Right renal cortex interstitium (tissue), 3 donors: ENCODE measurements at regions not wholly inside any gene's neighbourhood (a gene's known extent, or its start where the extent isn't known, plus 50 kb on each side); places are given as distances from the start of the nearest gene placed in this dataset.

Source experiments
- DNase-seq, 3 donors: peaks; one replicate each; pipeline ENCODE4 v3.0.0-alpha.2; 2013; ENCODE audit warnings: low read depth in 3 of 3, low spot score in 2 of 3

DNA sequence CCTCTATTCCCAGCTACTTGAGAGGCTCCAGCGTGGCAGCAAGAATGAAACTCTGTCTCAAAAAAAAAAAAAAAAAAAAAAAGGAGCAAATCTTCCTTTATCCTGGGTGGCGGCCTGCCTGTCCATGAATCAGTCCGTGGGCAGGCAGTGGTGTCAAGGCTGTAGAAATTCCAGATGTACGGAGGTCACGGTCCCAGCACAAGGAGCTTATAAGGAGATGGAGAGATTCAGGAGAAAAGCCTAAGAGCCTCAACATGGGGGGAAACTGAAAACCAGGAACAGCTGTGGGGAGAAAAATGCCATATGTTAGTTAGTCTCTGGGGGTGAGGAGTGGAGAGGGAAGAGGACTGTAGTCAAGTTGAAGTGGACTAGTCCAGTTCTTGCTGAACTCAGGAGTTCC lies 130.5 kb upstream of the CRY1 start:
- no peak for DNase-seq

DNA sequence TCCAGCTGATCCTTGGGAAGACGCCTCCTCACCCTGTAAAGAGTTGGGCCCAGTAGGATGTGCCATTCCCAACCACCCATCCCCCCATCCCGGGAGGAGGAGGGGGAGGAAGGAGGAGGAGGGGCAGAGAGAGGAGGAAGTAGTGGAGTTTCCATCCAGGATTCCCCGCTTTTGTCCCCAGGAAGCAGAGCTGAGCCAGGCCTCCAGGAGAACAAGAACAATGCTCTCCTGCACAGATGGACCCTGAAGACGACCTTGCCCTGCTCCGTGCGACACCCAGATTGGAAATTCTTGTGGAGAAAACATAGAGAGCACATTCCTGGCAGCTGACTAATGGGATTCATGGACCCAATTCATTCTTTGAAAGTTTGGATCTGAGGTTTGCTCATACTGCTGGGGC lies 132.3 kb upstream of the CRY1 start:
- no peak for DNase-seq

DNA sequence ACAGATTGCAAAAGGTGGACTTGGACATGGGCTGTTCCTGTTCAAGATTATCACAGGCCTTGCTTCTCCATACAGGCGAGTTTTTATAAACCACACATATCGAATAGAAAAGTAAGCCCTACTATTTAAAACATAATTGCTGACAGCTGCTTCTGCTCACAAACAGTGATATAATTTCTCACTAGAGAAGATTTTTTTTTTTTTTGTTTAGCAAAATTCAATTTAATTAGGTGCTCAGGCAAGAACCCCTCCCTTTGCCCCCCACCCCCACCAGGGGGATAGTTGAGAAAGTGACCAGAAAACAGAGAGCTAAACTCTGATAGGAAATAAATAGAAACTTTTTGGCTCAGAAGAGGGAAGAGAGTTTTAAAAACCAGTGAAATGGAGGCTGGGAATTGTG lies 132.8 kb upstream of the CRY1 start:
- no peak for DNase-seq

DNA sequence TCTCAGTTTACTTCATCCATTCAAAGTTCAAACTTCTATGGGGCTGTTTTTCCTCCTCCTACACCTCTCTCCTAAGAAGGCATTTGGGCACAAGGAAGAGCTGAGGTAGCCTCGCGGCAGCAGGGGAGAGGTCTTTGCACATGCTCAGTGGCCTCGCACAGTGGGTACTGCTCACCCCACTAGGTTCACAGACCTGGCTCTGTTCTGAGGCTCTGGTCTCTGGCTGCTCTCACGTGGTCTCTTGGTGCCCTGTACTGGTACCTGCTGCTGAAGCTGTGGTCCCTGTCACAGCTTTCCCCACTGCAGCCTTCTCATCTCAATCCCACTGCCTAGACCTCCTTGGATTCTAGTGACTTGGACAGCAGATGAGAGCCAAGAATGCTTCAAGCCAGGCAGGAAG lies 134.7 kb upstream of the CRY1 start:
- DNase-seq = no peak

DNA sequence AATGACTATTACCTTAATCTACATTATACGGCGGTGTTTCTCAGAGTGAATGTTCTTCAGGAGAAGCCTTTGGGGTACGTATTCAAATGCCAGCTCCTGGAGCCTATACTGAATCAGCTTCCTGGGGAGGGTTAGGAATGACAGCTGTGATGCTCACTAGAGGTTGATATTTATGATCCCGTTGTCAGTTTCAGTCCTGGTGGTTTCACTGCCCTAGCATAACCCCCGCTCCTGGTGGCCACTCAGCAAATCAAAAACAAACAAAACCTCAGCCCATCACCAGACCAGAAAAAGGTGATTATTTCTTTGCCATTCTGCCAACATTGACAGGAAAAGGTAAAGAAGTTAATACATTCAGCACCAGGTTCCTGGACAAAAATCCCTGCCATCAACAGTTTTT lies 136.5 kb upstream of the CRY1 start:
- DNase-seq = no peak

DNA sequence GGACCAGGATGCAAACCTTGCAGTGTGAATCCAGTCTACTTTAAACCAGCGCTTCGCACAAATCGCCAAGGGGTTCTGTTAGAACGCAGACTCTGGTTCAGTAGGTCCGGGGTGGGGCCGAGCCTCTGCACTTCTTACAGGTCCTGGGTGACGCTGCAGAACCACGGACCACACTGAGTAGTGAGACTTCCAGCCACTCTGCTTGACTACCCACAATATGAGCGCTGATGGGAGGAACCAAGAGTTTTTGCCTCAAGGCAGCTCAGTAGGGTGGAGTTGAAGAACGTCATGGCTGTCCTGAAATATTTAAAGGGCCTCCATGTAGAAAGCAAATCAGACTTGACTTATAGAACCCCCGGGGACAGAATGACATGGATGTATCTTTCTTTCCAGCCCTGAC lies 138.0 kb upstream of the CRY1 start:
- DNase-seq = no peak

DNA sequence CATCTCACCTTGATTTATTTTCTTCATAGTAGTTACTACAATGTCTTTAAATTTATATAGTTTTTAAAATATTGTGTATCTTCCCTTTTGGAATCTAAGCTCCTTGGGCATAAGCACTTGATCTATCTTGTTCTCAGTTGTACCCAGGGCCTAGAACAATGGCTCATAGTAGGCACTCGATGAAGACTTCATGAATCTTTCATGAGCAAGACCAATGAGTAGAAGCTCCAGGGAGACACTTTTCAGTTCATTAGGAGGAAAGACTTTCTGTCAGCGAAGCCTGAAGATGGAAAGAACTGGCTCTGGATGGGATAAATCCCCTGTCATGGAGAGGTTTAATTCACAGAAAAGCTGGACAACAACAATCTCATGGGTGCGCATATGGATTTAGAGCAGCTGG lies 140.2 kb upstream of the CRY1 start:
- no peak for DNase-seq

DNA sequence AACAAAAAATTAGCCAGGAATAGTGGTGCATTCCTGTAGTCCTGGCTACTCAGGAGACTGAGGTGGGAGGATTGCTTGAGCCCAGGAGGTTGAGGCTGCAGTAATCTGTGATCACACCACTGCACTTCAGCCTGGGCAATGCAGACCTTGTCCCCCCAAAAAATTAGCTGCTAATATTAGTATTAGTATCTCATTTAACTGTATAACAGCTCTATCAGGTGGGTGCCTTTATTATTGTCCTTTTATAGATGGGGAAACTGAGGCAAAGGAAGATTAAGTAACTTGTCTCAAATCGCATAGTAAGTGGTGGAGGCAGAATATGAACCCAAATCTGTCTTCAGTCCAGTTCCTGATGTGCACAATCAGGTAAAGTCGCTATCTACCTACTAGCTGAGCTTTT lies 142.3 kb upstream of the CRY1 start:
- DNase-seq = no peak

DNA sequence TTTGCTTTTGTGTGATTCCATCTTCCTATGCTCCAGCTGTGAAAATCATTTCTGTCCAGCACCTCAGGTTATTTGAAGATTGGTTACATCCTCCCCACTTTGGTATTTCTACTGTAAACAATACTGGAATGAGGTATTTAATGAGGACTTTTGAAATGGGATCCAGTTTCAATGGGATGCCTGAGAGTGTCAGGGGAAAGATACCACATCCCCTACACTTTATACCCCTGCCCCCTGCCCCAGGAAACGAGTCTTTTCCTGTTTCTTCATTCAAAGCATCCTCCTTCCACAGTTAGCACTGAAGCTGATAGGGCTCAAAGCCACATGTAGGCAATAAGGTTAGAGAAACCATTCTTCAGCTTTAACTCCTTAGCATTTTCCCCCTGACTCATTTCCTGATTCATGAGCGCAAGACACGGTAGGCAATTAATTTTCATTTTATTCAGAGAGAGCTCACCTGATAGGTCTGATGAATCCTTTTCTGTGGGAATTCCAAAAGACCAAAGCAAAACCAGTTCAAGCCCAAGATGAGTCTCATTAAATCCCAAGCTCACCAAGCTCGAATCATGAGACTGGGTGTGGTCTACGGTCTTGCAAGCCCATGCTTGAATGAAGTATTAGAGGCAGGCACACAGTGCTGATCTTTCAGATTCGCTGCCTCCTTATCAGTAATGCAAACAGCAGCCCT lies 143.6 kb upstream of the CRY1 start:
- peak in 2 of 3 donors; percentile 15 to 23 for DNase-seq

DNA sequence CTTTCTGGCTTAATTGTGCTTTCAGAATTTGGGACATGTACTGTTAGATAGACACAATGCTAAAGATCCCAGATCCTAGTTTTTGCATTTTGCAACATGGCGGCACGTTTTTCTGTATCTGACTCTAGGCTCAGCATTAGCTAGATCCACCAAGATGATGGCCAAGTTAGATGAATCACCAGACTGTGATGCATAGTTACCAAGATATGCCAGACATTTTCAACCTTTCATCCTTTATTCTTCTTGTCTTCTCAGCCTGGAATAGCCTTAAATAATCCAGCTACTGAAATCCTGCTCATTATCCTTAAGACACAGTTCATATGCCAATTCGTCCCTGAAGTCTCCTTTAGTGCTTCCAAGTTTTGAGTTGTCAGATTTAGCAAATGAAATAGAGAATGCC lies 144.9 kb upstream of the CRY1 start:
- no peak for DNase-seq

DNA sequence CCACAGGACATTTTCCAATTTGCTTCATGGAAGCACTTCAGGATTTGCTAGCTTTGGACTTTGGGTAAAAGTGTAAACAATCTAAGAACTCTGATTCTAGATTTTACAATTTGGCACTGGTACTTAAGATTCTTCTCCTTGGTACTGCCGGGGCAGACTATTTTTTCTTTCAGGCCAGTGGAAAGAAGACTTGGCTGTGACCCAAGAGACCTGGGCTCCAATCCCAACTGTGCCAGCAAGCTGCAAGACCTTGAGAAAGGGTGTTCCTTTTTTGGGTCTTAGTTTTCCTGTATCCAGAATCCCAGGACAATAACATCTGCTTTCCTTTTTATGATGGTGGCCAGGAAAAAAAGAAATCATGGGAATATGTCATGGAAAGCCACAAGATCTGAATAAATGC lies 148.1 kb upstream of the CRY1 start:
- no peak for DNase-seq

DNA sequence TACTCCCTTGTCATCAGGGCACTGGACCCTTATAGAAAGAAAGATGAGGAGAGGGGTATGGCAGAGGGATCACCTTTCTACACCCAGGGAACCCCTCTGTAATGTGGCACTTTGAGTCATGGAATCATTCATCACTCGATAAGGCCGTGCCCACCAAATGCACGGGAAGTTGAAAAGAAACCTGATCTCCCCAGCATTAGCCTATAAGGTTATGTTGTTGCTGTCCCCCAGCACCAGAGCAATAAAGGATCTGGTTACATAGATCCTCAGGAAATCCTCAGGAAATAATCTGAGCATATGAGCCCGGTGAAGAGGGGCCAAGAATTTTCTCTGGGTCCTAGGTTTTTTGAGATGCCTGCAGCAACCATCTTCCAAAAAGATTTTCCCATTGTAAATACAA lies 148.8 kb upstream of the CRY1 start:
- DNase-seq = peak in 2 of 3 donors; percentile 15 to 53

DNA sequence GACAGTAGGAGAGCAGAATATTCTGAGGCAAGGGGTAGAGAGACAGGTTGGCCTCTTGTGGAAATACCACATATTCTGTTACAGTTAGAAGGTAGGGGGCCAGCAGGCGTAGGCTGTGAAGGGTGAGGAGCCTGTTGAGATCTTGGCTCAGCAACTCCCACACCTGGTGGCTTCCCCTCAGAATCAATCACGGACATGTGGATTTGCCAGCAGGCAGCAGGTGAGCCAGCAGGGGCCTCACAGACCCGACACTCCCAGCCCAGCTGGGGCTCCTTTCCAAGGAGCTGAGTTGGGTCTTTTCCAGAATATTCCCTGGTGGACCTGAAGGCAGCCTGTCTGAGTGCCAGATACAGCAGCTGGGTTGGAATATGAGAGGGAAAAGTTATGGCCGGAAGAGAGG lies 150.0 kb upstream of the CRY1 start:
- DNase-seq = no peak

DNA sequence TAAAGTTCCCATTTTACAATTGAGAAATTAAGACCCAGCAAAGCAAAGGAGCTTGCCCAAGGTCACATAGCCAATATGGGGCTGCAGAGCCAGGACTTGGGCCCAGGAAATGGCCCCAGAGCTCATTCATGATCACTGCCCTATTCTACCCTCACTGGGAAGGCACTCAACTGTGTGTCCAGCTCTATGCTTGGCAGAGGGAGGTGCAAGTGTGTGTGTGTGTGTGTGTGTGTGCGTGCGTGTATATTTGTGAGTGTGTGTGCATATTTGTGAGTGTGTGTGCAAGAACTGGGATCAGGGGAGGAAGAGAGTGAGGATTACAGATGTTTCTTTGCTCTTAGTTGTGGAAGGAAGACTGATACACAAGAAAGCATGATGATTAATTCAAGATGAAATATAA lies 151.2 kb upstream of the CRY1 start:
- DNase-seq = no peak

DNA sequence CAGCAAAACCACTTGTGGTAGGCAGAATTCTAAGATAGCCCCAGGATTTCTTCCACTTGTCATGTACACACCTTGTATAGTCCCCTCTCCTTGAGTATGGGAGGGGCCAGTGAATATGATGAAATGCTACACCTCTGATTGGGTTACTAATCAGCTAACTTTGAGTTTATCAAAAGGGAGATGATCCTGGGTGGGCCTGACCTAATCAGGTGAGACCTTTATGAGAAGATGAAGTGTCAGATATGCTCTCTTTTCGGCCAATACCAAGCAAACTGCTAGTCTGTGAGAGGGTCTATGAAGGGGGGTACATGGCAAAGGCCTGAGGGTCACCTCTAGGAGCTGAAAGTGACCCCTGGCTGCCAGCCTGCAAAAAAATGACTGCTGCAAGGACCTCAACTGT lies 154.3 kb upstream of the CRY1 start:
- no peak for DNase-seq

DNA sequence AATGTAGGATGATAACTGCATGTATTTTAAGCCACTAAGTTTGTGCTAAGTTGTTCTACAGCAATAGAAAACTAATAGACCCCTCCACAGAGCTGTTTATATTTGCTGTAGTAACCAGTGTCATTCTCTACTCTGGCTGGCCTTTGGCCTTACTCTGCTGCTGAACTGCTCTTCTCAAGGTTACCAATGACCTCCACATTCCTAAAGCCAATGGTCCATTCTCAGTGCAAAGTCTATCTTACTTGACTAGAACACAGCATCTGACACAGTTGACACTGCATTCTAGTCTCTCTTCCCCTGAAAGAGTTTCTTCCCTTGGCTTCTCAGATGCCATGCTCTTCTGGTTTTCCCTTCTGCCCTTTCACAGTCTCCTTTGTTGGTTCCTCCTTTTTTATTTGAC lies 154.8 kb upstream of the CRY1 start:
- DNase-seq = no peak

DNA sequence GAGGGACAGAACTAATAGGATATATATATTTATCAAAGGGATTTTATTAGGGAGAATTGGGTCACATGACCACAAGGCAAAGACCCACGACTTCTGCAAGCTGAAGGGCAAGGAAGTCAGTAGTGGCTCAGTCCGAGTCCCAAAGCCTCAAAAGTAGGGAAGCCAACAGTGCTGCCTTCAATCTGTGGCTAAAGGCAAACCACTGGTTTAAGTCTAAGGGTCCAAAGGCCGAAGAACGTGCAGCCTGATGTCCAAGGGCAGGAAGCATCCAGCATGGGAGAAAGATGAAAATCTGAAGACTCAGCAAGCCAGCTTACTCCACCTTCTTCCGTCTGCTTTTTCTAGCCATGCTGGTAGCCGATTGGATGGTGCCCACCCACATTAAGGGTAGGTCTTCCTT lies 157.9 kb upstream of the CRY1 start:
- no peak for DNase-seq

DNA sequence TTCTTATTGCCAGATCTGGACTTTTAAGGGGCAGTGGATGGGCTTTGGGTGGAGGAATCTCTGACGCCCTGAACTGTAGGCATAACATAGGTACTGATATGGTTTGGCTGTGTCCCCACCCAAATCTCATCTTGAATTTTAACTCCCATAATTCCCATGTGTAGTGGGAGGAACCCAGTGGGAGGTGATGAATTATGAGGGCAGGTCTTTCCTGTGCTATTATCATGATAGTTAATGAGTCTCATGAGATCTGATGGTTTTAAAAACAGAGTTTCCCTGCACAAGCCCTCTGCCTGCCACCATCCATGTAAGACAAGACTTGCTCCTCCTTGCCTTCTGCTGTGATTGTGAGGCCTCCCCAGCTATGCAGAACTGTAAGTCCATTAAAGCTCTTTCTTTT lies 160.0 kb upstream of the CRY1 start:
- DNase-seq = no peak

DNA sequence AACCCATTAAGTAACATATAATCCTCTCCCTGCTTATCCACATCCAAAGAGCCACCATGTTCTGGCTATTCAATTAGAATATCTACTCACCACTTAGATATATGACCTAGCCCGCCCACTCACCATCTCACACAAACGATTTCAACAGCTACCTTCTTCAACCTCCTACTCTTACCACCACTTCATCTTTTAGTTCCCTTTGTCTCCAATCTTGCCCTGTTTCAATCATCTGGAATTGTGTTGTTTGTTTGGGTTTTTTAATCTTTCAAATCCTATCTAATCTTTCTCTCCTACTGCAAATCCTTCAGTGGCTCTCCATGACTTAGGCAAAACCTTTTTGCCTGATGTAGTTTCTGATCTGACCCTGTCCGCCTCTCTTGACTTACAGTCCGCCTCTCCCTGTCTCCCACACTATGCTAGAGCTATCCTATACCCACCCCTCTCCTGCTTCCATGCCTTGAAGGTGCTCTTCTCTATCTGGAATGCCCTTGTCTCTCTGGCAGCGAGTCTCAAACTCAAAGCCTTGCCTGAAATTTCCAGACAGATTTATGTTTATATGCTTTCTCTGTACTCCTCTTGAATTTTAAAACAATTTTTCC lies 161.0 kb upstream of the CRY1 start:
- no peak for DNase-seq

DNA sequence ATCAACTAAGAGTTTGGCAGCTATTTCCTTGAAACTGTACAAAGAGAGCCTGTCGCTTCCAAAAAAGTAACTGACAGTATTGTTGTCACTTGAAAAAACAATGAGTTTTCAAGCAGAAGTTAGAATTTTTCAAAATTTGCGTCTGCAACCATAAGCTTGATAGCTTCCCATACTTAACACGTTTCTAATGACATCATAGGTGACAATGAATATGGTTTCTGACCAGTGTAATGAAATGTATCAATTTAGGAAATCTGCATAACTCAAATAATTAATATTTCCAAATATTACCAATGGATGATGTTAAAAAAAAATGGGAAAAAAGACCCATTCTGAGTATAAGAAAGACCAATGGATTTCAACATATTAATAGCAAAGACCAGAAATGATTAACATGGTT lies 165.4 kb upstream of the CRY1 start:
- no peak for DNase-seq

DNA sequence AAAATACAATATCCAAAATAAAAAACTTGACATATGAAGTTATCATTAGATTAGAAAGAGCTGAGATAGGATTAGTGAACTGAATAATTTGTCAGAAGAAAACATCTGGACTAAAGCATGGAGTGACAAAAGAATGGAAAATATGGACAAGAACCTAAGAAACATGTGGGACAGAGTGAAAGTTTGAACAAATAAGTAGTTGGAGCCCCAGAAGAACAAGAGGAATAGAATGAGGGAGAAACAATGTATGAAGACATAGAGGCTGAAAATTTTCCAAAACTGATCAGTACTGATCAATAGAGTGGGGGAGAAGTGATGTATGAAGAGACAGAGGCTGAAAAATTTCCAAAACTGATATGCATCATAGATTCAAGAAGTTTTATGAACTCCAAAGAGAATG lies 170.6 kb upstream of the CRY1 start:
- DNase-seq = no peak

DNA sequence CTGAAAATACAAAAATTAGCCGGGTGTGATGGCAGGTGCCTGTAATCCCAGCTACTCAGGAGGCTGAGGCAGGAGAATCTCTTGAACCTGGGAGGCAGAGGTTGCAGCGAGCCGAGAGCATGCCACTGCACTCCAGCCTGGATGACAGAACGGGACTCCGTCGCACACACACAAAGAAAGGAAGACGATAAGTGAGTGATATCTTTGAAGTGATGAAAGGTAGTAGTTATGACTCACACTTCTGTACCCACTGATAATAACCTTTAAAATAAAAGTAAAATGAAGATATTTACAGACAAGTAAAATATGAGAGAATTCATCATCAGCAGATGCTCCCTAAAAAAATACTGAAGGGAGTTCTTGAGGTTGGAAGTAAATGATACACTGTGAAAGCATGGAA lies 171.3 kb upstream of the CRY1 start:
- no peak for DNase-seq

DNA sequence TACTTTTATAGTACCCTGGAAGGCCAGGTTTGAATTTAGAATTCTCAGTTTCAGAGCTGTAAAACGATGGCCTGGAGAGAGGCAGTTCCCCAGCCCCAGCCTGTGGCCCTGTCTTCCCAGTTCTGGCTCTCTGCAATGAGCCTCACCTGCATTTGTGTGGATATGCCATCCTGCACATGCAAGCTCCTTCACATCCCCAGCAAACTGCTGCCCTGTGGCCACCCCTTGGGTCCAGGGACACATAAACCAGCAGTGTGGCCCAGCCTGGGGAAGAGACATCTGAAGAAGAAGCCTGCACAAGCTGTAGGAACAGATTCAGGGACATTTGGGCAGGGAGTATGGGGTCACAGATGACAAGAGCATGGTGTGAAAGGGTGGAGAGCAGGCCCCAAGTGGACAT lies 174.3 kb upstream of the CRY1 start:
- no peak for DNase-seq
